K562 (cell line): ENCODE measurements at regions not wholly inside any gene's neighbourhood (a gene's known extent, or its start where the extent isn't known, plus 50 kb on each side); places are given as distances from the start of the nearest gene placed in this dataset.

ENCODE experiments used
- ATAC-seq: fragments of 200-7000 bp; cut with Tn5 transposase; 3 replicates; pipeline ENCODE4 v1.9.1; 2020; ENCODE audit warnings: moderate library complexity
- BruUV-seq: library from RNA; stranded (reverse); fragments of 400-500 nt; replicated peaks from 2 replicates; lab custom pipeline; 2021; lab: Mats Ljungman, UMichigan
- CTCF ChIA-PET: fragments of 300-600 bp; formaldehyde crosslinking; extraction: SDS; loops from one replicate; lab custom pipeline; 2021; ENCODE audit warnings: low intra/inter-chr PET ratio; lab: Yijun Ruan, JAX
- POLR2A ChIA-PET: fragments of 300-600, 350-650 bp; sonication (Branson Sonifier 250); formaldehyde crosslinking; extraction: SDS; loops from one replicate; lab custom pipeline; 2021; ENCODE audit warnings: antibody characterized with exemption, inconsistent platforms; lab: Yijun Ruan, JAX
- DNase-seq, 4 experiments: peaks; one replicate each; pipeline versions ENCODE4 v3.0.0 to v3.0.0-alpha.2; 2011 to 2018; ENCODE audit warnings: low spot score in 3 of 4, mixed read lengths in 3 of 4; ENCODE audit errors: extremely low read depth in 1 of 4
- FAIRE-seq: peaks from 2 replicates; lab custom pipeline; 2011; peaks lifted over from hg19 to GRCh38; lab: Jason Lieb, UNC
- H2AFZ ChIP-seq: 2 replicates; pipeline ENCODE4 v1.6.0; 2011; ENCODE audit warnings: low read depth, low read length, control low read depth, inconsistent platforms
- H3K27ac ChIP-seq: fragments of 200-600 bp; 3 replicates; pipeline ENCODE4 v1.8.0; 2011; ENCODE audit warnings: low read depth, mild to moderate bottlenecking, control low read depth, inconsistent platforms, low read length, moderate library complexity, mixed read lengths; ENCODE audit errors: extremely low read depth
- H3K27me3 ChIP-seq, 2 experiments: fragments of 300-600 bp in 1 of 2; 2 replicates in 1 of 2; 3 replicates in 1 of 2; pipeline versions ENCODE4 v1.6.0 to v1.8.0; 2011; ENCODE audit warnings: inconsistent platforms in 2 of 2, low read length in 2 of 2, mild to moderate bottlenecking in 1 of 2, mixed read lengths in 1 of 2, moderate library complexity in 1 of 2; ENCODE audit not compliant: control insufficient read depth in 2 of 2, insufficient read depth in 2 of 2
- H3K36me3 ChIP-seq: fragments of 300-600 bp; 3 replicates; pipeline ENCODE4 v1.8.0; 2011; ENCODE audit warnings: mild to moderate bottlenecking, low read length, inconsistent platforms; ENCODE audit not compliant: control insufficient read depth, insufficient read depth
- H3K4me1 ChIP-seq, 2 experiments: fragments of 200-600 bp in 1 of 2; replicated peaks in 1 of 2; 2 replicates in 1 of 2; 3 replicates in 1 of 2; pipeline versions ENCODE4 v1.5.1 to v1.8.0; 2011; ENCODE audit warnings: inconsistent platforms in 2 of 2, low read length in 2 of 2, mild to moderate bottlenecking in 1 of 2, mixed read lengths in 1 of 2, moderate library complexity in 1 of 2; ENCODE audit not compliant: control insufficient read depth in 2 of 2, insufficient read depth in 2 of 2
- H3K4me2 ChIP-seq: 2 replicates; pipeline ENCODE4 v1.6.1; 2011; ENCODE audit warnings: low read length, control low read depth, inconsistent platforms, mixed read lengths; ENCODE audit not compliant: insufficient read depth
- H3K4me3 ChIP-seq: fragments of 200-600 bp; sonication (generic), shearing (Covaris generic); 2 replicates; pipeline ENCODE4 v1.5.1; 2016; ENCODE audit warnings: control low read depth, inconsistent platforms
- H3K79me2 ChIP-seq: fragments of 200-600 bp; 3 replicates; pipeline ENCODE4 v1.8.0; 2011; ENCODE audit warnings: low read length, inconsistent platforms; ENCODE audit not compliant: control insufficient read depth, insufficient read depth
- H3K9ac ChIP-seq, 2 experiments: 2 replicates each; pipeline versions ENCODE4 v1.6.0 to v1.6.1; 2011; ENCODE audit warnings: low read depth in 2 of 2, low read length in 2 of 2, control low read depth in 1 of 2, inconsistent platforms in 1 of 2, mild to moderate bottlenecking in 1 of 2, mixed read lengths in 1 of 2; ENCODE audit not compliant: insufficient read depth in 1 of 2
- H3K9me1 ChIP-seq: one replicate; pipeline ENCODE4 v1.6.0; 2011; ENCODE audit warnings: inconsistent platforms, mild to moderate bottlenecking, low read length, moderate library complexity; ENCODE audit not compliant: control insufficient read depth, insufficient read depth
- H3K9me3 ChIP-seq: replicated peaks from 2 replicates; pipeline ENCODE4 v1.5.1; 2011; ENCODE audit warnings: low read depth, low read length, inconsistent platforms; ENCODE audit not compliant: control insufficient read depth, insufficient read depth
- H4K20me1 ChIP-seq: replicated peaks from 2 replicates; pipeline ENCODE4 v1.6.1; 2011; ENCODE audit warnings: low read length, inconsistent platforms, mixed read lengths; ENCODE audit not compliant: control insufficient read depth, insufficient read depth
- CBFB ChIP-seq: sonication (generic); formaldehyde crosslinking; IDR thresholded peaks from 2 replicates; pipeline ENCODE4 v1.4.0; 2020; ENCODE audit warnings: mild to moderate bottlenecking, missing genetic modification reagents
- CHAMP1 ChIP-seq: fragments of 450-650 bp; IDR thresholded peaks from 2 replicates; pipeline ENCODE4 v1.6.1; 2016; ENCODE audit warnings: mild to moderate bottlenecking
- ELF1 ChIP-seq: fragments of 200-800 bp; sonication (Bioruptor generic); IDR thresholded peaks from 2 replicates; pipeline ENCODE4 v1.6.1; 2016; ENCODE audit warnings: missing genetic modification characterization, missing compliant biosample characterization
- FOXP1 ChIP-seq: sonication (generic); formaldehyde crosslinking; IDR thresholded peaks from 2 replicates; pipeline ENCODE4 v1.8.0; 2022; ENCODE audit warnings: mild to moderate bottlenecking, missing genetic modification reagents
- HES1 ChIP-seq: fragments of 450-650 bp; IDR thresholded peaks from 2 replicates; pipeline ENCODE4 v1.6.1; 2016; ENCODE audit warnings: low read depth, mild to moderate bottlenecking, moderate library complexity
- HNRNPH1 ChIP-seq: fragments of 200-400 bp; formaldehyde crosslinking; optimal IDR thresholded peaks from 2 replicates; pipeline ENCODE3; 2017; ENCODE audit warnings: low read depth, mild to moderate bottlenecking, low read length, moderate library complexity
- NR0B1 ChIP-seq: fragments of 450-650 bp; IDR thresholded peaks from one replicate; pipeline ENCODE4 v1.6.1; 2018; ENCODE audit warnings: mild to moderate bottlenecking, moderate library complexity; ENCODE audit not compliant: partially characterized antibody
- SMARCA5 ChIP-seq: fragments of 450-650 bp; IDR thresholded peaks from 2 replicates; pipeline ENCODE4 v1.6.1; 2016
- SPI1 ChIP-seq: IDR thresholded peaks from 2 replicates; pipeline ENCODE4 v1.6.1; 2011; ENCODE audit warnings: low read depth, low read length, control low read depth, borderline replicate concordance
- STAT6 ChIP-seq: sonication (generic); formaldehyde crosslinking; IDR thresholded peaks from 2 replicates; pipeline ENCODE4 v1.8.1; 2023; ENCODE audit warnings: mild to moderate bottlenecking, missing genetic modification reagents
- SUPT5H ChIP-seq: fragments of 450-650 bp; IDR thresholded peaks from 2 replicates; pipeline ENCODE4 v1.6.1; 2016
- UBTF ChIP-seq, 2 experiments: IDR thresholded peaks; 2 replicates each; pipeline ENCODE4 v1.6.1; 2012; ENCODE audit warnings: improper control_type of control experiment in 2 of 2, low read depth in 2 of 2, low read length in 2 of 2, borderline replicate concordance in 1 of 2
- WGBS: fragments of 100-300 bp; shearing (Covaris generic); methylation state at CpG from one replicate; pipeline ENCODE4 v1.1.6; 2016; ENCODE audit warnings: low coverage, mixed read lengths; ENCODE audit not compliant: insufficient coverage; ENCODE audit errors: missing lambda C conversion rate; 5-methylcytosine and 5-hydroxymethylcytosine counted together
- in situ Hi-C: fragments of 300-500 bp; cut with MboI; formaldehyde crosslinking; loops from 4 replicates; pipeline ENCODE4 v1.15.0; 2018; ENCODE audit warnings: inconsistent platforms, mixed read lengths
- intact Hi-C: fragments of 100-400 bp; cut with micrococcal nuclease; formaldehyde crosslinking; loops from 2 replicates; pipeline ENCODE4 v1.14.2; 2022

- intact Hi-C loops = no loop called here
- Histone ChIP-seq H3K36me3 (no peaks in the 10 kb centered on the region), H3K79me2 (no peaks in the 10 kb centered on the region), H3K27me3 (no peaks in the 10 kb centered on the region), H4K20me1 (no peaks in the 10 kb centered on the region), H3K9me1 (no peaks in the 10 kb centered on the region), H3K9me3 (no peaks in the 10 kb centered on the region), H3K4me2 (no peak overlapping the region), H2AFZ (no peak overlapping the region), H3K9ac (no peak overlapping the region), H3K4me1 (no peaks in the 10 kb centered on the region), H3K27ac (no peak overlapping the region), H3K4me3 (no peak overlapping the region)
- FAIRE-seq (no peak), ATAC-seq (no peak), DNase-seq (no peak)
- no TSS peak for BruUV-seq
- in situ Hi-C loops = no loop called here
- 5% methylated on average over 3 of the region's 3 CpGs for WGBS
- ChIA-PET POLR2A (no interaction called here), CTCF (no interaction called here)
- TF ChIP-seq SPI1 = no peak
- TF ChIP-seq ELF1 (tag) = no peak
- TF ChIP-seq CBFB (CRISPR knock-in tag) = no peak
- no peak for TF ChIP-seq CHAMP1
- no peak for TF ChIP-seq HES1
- no peak for TF ChIP-seq SMARCA5
- no peak for TF ChIP-seq UBTF (IDR thresholded peaks at IDR 0.05; ENCODE audit: borderline replicate concordance in 1 of 2, low read depth in 2 of 2, low read length in 2 of 2)
- no peak for TF ChIP-seq NR0B1
- TF ChIP-seq SUPT5H = no peak
- no peak for TF ChIP-seq STAT6 (CRISPR knock-in tag)
- TF ChIP-seq HNRNPH1 = no peak
- TF ChIP-seq FOXP1 (CRISPR knock-in tag) = no peak
These were observed 934.9 kb downstream of the LRFN5 start for GRCh38 chr14:42541535-42542001.
